NB4 (cell line): ENCODE measurements at regions not wholly inside any gene's neighbourhood (a gene's known extent, or its start where the extent isn't known, plus 50 kb on each side); places are given as distances from the start of the nearest gene placed in this dataset.

Experiments used
- DNase-seq: peaks from one replicate; pipeline ENCODE4 v3.0.0; 2010; ENCODE audit warnings: low read depth
- H3K4me3 ChIP-seq: one replicate; pipeline ENCODE4 v1.5.1; 2011; ENCODE audit warnings: mild to moderate bottlenecking, low read depth, low read length, moderate library complexity
- MYC ChIP-seq: IDR thresholded peaks from 2 replicates; pipeline ENCODE4 v1.6.1; 2011; ENCODE audit warnings: low read depth, low read length
- POLR2A ChIP-seq: IDR thresholded peaks from 2 replicates; pipeline ENCODE4 v1.6.1; 2011; ENCODE audit warnings: mild to moderate bottlenecking; ENCODE audit not compliant: insufficient read length; ENCODE audit errors: extremely low read depth
- TF ChIP-seq, protein P1 (sequence below): IDR thresholded peaks from 2 replicates; pipeline ENCODE4 v1.6.1; 2011; ENCODE audit warnings: low read depth, low read length
- TF ChIP-seq, protein P2 (sequence below): IDR thresholded peaks from one replicate; pipeline ENCODE4 v1.5.1; 2012; ENCODE audit warnings: low read depth, low read length

GRCh38 chr15:96992817-96993216 lies 662.3 kb downstream of the NR2F2 start:
- H3K4me3 ChIP-seq, result no peak overlapping the region
- DNase-seq, result peak; percentile 11
- TF ChIP-seq, protein P1, sequence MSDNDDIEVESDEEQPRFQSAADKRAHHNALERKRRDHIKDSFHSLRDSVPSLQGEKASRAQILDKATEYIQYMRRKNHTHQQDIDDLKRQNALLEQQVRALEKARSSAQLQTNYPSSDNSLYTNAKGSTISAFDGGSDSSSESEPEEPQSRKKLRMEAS, result no peak
- TF ChIP-seq MYC, result no peak

- TF ChIP-seq, protein P1, result no peak
- TF ChIP-seq, protein P2, sequence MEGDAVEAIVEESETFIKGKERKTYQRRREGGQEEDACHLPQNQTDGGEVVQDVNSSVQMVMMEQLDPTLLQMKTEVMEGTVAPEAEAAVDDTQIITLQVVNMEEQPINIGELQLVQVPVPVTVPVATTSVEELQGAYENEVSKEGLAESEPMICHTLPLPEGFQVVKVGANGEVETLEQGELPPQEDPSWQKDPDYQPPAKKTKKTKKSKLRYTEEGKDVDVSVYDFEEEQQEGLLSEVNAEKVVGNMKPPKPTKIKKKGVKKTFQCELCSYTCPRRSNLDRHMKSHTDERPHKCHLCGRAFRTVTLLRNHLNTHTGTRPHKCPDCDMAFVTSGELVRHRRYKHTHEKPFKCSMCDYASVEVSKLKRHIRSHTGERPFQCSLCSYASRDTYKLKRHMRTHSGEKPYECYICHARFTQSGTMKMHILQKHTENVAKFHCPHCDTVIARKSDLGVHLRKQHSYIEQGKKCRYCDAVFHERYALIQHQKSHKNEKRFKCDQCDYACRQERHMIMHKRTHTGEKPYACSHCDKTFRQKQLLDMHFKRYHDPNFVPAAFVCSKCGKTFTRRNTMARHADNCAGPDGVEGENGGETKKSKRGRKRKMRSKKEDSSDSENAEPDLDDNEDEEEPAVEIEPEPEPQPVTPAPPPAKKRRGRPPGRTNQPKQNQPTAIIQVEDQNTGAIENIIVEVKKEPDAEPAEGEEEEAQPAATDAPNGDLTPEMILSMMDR, result no peak
- TF ChIP-seq MYC (no peak), POLR2A (no peak)
- DNase-seq, result no peak
- H3K4me3 ChIP-seq, result no peak overlapping the region
These were observed 667.0 kb downstream of the NR2F2 start for GRCh38 chr15:96997538-96997937.

DNA sequence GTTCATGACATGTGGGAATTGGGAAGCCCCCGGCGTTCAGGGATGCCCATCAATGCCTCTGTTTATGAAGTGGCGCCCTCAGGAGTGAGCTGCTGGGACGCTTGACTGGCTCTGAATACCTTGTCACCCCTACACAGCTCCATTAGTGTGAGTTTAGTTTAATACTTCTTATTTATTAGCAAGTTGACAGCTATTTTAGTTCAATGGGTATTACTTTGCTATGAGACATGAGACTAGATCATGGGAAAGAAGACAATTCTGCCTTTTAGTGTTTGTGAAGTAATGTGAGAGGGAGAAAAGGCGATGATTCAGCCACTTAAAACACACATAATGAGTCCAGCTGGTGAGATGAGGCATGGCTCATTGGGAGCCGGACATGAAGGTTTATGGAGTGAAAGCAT lies 678.5 kb downstream of the NR2F2 start:
- DNase-seq, result no peak
- H3K4me3 ChIP-seq, result no peak overlapping the region
- TF ChIP-seq MYC, result no peak
- TF ChIP-seq, protein P2, result no peak
- no peak for TF ChIP-seq POLR2A
- TF ChIP-seq, protein P1, result no peak

GRCh38 chr15:97012986-97013385 lies 682.5 kb downstream of the NR2F2 start:
- TF ChIP-seq MYC (no peak), POLR2A (no peak)
- H3K4me3 ChIP-seq, result no peak overlapping the region
- DNase-seq, result no peak

- TF ChIP-seq POLR2A (no peak), MYC (no peak)
- TF ChIP-seq, protein P2, result no peak
- TF ChIP-seq, protein P1, result no peak
- DNase-seq, result no peak
- H3K4me3 ChIP-seq, result no peak overlapping the region
These were observed 683.0 kb downstream of the NR2F2 start for GRCh38 chr15:97013491-97013890.

- no peak overlapping the region for H3K4me3 ChIP-seq
- no peak for DNase-seq
- no peak for TF ChIP-seq POLR2A
- TF ChIP-seq, protein P1, result no peak
- TF ChIP-seq, protein P2, result no peak
- TF ChIP-seq MYC, result no peak
These were observed 683.5 kb downstream of the NR2F2 start for GRCh38 chr15:97014001-97014400.

- DNase-seq, result peak; percentile 58
- no peak for TF ChIP-seq POLR2A
- TF ChIP-seq, protein P1, result no peak
- H3K4me3 ChIP-seq, result no peak overlapping the region
These were observed 693.0 kb downstream of the NR2F2 start for GRCh38 chr15:97023488-97023844.
